ENCODE measurements at regions not wholly inside any gene's neighbourhood (a gene's known extent, or its start where the extent isn't known, plus 50 kb on each side); places are given as distances from the start of the nearest gene placed in this dataset.

DNA sequence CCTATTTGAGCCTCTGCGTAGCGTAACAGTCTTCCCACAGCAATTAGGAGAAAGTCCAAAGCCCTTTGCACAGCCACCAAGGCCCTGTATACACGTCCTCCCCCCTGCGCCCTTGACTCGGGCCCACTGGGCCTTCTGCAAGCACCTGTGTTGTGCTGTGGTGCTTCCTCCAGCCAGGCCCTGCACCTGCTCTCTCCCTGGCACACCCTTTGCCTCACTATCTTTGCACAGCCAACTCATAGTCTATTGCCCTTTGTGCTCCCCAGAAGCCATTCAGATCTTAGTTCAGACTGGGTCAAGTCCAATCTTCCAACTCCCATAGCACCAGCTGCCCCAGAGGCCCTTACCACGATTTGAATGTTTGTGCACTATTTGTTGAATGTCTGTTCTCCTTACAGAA is 271.6 kb upstream of the MGAT5 start (continued):
- TF ChIP-seq JUN (IDR thresholded peaks at IDR 0.05; ENCODE audit: low read depth, low read length) (no peak), RBBP5 (IDR thresholded peaks at IDR 0.05; ENCODE audit: borderline replicate concordance, low read depth, low read length) (no peak), USF2 (IDR thresholded peaks at IDR 0.05; ENCODE audit: low read length) (no peak), CTCF (IDR thresholded peaks at IDR 0.05; ENCODE audit: control extremely low read depth in 1 of 3, insufficient read depth in 1 of 3, low read depth in 1 of 3, low read length in 3 of 3) (no peak), EZH2 (IDR thresholded peaks at IDR 0.05; ENCODE audit: low read depth, low read length, severe bottlenecking) (no peak), EGR1 (IDR thresholded peaks at IDR 0.05; ENCODE audit: borderline replicate concordance, low read depth, low read length) (no peak)

All from H1 (cell line).